SKM-1 treated with dmso at 0.1 percent for 144 hours (cell line): ENCODE measurements at regions not wholly inside any gene's neighbourhood (a gene's known extent, or its start where the extent isn't known, plus 50 kb on each side); places are given as distances from the start of the nearest gene placed in this dataset.
A peak's percentile ranks its signal among the peaks of the same experiment; 100 is the strongest.
"Not testable (repeated sequence)": the region's sequence is repeated elsewhere in the genome, so short reads cannot be mapped to it uniquely, and the experiment has no call there.

ENCODE experiments used
- DNase-seq: peaks from one replicate; lab custom pipeline; 2025; ENCODE audit not compliant: unreplicated experiment; lab: John Stamatoyannopoulos, UW

DNA sequence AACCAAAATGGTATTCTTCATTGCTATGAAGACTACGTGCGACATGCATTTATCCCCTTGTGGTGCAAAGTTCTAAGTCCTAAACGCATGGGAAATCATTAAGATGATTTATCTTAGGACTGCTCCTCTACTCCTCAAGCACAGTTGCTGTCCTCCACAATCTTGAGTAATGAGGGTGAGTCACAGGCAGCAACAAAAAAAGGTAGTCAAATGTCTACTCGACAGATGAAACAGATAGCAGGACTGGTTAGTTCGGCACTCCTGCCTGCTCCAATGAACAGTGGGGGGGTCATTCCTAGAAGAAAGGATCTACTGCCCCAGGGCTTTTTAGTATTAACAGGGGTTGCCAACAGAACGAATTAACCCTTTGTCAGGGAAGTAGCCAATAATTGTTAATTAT lies 233.7 kb upstream of the FGF13 start:
- DNase-seq, result no peak

DNA sequence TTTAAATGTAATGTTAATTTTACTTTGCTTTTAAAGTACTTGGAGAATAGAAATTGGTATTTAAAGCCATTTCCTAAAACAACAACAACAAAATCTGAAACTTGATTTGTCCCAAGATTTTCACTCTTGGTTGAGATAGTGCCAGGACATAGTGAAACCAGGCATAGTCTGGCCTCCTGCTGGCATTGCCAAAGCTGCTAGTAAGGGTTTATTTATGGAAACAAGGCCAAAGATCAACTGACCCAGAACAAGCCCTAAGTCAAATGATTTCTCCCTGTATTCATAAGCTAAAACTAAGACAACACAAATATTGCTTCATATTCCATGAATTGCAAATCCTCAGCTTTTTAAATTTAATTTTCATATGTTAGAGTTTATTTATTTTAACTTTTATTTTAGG lies 227.5 kb upstream of the FGF13 start:
- no peak for DNase-seq

DNA sequence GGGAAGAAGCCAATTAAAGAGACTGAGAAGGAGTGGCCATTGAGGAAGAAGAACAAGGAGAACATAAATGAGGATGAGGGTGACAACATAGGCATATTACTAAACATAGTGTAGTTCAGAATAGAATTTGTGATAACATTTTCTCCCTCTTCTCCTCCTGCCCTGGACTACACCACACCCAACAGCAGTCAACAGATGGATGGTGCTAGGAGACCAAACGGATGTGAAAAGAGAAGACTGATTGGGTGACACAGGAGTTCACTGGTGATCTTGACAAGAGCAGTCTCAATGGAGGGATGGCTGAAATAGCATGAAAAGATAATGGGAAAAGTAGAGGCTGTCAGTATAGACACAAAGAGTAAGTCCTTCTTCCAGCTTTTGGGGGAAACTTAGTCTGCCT lies 226.5 kb upstream of the FGF13 start:
- no peak for DNase-seq

DNA sequence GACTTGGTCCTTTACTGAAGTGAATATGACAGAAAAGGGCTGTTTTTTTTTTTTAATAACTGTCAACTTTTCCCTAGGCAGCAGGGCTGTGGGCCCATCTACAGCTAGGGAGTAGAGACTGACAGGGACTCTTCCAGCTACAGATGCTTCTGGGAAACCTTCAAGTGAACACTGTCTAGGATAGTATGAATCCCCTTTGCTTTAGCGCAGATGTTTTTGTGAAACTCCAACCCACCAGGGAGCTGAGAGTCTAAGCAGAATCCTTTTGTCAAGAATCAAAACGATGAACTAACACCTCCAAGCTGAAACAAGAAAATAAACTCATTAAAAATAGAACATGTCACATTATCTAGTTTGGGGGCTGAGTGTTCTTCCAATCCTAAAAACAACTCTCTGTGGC lies 219.7 kb upstream of the FGF13 start:
- no peak for DNase-seq

DNA sequence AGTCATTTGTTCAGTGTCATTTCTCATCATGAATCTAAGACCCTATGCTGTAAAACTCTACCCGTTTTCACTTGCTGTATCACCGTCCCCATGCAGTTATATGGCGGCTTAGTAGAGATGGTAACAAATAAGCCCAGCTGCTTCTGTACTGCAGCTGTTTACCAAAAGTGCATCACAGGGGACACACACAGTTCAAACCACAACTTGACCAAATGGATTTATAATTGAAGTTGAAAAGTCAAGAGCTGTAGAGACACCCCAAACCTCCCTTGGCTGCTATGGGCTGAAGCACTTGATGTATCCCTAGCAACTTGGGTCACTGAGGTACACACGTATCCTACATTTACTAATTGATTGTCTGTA lies 219.0 kb upstream of the FGF13 start:
- no peak for DNase-seq

DNA sequence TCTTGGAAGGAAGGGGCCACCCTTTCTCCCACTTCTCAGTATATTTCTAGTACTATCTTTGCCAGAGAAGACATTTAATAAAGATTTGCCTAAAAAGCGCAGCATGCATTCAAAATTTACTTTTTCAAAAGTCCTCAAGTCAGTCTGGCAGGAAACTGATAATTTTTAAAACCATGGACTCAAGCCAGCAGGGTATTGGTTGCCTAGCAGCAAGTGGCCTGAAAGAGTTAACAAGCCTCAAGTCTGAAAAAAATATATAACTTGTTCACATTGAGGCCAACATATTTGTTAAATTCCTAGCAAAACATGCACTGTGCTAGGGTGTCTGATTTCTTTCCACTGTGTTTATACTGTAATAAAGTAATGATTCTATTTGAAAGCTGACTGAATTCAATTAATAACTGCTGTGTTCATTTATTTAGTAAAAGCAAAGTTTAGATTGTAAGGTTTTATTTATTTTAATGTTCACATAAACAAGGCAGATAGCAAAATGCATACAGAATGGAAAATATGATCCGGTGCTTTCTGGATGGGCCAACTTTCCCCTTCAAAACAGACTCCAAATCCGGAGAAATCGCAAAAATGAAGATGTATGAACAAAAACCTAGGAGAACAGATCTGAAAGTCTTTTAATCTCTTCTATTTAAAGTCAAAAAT lies 218.5 kb upstream of the FGF13 start:
- DNase-seq, result no peak

DNA sequence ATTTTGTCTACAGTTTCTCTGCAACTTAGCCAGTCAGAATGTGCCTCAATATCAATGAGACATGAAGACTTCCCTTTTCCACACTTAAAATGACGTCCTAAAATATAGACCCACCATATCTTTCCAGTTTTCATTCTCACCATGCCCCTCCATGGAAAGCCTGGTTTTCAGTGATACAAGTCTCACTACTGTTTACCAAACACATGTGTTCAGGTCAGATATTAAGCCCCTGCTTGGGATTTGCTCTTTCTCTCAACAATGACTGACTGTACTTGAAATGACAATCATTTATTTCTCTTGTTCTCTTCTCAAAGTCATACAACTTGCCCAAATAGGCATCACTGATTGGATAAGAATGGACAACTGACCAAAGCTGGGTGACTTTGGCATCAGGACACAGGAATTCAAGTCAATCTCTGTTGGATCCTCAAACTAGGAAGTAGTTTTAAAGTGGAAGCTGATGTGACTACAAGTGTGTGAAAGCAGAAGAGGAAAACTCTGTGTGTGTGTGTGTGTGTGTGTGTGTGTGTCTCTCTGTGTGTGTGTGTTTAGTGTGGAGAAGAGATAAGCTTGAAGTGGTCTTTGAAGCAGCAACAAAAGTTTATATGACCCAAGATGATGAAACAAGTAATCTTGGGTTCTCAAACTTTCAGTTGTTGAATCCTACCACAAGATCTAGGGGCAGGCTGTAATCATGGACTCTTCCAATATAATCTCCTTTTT lies 217.4 kb upstream of the FGF13 start:
- DNase-seq, result no peak

DNA sequence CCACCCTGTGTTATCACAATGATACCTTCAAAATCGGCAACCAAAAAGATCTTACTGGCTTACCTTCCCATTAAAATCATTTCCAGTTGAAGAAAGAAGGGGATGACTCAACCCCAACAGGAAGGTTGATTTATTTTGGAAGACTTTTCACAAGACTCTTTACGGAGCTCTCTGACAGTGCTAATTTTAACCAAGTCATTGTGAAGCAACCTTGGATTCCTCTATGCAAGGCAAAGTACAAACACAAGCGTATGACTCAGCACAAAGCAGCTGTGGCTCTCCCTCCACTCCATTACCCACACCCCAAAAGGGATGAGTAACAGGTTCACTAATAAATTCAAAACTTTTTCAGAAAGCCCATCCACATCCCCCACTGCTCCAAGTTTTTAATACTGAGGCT lies 213.8 kb upstream of the FGF13 start:
- peak; percentile 22 for DNase-seq

DNA sequence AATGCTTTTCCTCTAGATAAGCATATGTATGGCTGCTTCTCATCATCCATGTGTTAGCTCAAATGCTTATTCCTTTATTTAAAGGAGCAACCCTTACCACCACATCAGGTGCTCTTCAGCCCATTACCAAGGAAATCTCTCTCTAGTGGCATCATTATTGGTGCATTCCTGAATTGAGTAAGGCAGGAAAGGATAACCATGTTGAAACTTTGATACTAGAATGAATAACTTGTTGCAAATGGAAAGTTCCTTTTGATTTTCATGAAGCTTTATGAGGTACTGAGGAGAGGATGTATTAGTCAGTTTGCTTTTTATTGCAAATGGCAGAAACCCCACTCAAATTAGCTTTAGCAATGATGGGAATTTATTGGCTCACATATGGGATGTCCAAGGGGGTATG lies 212.3 kb upstream of the FGF13 start:
- no peak for DNase-seq

DNA sequence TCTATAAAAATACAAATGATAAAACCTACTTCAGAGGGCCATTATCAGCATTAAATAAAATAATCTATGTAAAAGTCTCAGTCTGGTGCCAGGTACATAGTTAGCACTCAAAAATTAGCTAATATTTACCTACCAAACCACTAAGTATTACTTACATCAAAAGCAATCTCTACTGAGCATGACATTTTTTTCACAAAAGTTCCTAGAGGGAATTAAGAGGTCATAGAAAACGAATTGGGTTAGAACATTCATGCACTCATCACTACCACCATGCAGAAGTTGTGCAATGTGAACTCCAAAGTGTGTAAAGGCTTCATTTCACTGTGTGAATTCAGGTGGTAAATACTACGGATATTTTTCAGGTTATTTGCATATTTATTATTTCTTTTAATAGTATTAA lies 209.5 kb upstream of the FGF13 start:
- no peak for DNase-seq

DNA sequence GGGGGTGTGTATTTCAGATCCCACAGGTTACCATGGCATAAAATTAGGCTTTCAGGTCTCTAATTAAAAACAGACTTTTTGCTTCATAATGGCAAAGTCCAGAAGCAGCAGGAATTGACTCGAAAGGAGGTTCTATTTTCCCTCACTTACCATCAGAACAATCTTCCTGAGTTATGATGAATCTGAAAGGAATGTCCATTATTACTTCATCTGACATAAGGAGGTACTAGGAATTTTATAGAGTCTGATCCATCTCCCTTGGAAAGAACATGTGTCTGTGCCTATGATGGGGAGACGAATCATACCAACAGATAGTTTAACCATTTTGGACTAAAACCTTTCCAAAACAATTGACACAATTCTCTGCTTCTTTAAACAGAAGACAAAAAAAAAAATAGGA lies 206.3 kb upstream of the FGF13 start:
- no peak for DNase-seq

DNA sequence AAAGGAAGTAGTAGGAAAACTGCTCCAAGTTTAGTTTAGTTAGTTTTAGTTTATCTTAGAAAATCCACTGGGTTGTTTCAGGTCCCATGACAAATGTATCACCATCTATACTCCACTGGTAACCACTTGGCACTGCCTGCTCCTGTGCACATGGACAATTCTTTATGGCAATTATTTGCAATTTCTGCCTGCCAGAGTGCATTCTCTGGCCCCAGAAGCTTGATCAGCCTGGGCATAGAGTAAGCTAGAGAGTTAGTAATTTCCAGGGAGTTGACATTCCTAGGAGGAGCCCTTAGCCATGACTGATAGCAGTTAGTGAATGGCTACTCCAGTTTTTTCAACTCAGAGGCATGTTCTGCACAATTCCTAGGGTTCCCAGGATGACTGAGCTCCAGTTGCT lies 203.2 kb upstream of the FGF13 start:
- DNase-seq, result no peak

DNA sequence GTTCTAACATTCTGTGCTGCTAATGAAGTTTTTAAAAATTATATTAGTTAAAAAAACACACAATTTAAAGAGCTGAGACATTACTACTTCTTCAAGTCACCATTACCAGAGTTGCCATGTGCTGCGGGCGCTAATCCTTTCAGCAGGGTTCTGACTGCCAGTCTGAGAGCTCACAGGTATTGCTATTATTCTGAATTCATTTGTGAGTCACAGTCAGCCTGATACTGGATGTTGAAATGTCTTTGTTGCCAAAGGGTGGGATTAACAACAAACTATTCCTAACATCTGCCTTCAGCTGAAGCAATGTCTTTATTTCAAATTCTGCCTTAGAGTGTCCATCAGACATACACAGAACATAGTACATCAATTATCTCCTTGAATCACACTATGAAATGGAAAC lies 197.1 kb upstream of the FGF13 start:
- DNase-seq, result no peak

DNA sequence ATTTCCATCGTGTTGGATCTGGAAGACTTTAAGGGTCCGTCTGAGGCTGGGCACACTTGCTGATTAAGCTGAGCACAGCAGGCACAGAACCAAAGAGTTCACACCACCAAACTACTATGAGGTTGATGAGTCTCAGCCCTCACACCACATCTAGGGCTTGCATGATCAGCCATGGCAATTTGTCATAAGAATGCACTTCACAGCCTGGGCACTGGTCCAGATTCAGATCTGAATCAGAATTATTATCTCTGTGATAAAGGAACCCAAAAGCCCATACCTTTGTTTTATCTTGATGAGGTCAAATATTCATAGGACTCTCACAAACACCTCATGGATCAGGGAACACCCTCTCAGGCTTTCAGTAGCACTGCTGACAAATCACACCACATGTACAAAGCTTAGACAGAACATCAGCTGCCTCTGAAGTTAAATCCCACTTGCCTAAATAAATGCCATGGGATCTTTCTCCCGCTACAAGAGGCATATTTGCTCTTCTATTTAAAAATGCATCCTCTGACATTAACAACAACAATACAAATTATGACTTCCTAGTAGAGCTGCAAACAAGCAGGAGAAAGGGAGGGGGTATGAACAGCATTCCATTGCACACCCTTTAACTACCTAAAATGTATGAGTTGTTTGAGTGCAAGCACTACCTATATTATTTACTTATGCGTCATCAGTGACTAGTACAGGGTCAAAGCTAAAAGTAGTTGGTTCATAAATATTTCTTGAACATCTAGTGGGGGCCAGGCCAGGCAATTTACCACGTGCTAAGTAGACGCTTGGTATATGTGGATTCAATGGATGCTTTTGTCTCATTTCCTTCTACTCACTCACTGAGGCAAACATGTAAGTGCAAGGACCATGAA lies 186.3 kb upstream of the FGF13 start:
- DNase-seq, result no peak

DNA sequence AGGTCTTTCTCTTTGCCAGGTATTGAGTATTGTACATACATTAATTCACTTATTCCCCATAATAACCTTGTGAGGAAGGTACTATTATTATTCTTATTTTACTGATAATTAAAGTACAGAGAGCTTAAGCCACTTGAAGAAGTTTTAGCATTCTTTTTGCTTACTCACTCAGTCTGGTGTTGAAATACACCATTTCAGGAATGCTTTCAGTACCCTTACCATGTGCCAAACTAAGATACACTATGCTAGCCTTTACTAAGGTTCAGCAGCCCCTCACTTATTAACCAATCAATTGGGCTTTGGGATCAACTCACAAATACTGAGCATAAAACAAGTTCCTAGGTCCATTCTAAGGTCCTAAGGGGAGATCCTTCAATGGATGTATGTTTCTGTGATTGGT lies 179.0 kb upstream of the FGF13 start:
- DNase-seq, result no peak

DNA sequence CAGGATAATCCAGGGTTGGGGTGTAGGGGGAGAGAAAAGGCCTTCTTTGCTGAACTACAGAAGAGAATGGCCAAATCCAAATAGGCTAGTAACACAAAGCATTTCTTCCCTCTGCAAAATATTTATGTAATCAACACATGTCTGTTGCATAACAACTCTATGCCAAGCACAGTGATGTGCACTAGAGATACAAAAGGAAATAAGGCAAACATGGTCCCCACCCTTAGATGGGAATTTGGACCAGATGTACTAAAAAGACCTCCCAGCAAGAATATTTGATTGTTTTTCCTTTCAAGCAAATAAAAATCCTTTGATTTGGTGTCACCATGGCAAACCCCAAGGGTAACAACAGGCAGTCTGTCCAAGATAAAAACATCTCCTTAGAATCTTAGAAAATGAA lies 177.6 kb upstream of the FGF13 start:
- no peak for DNase-seq

DNA sequence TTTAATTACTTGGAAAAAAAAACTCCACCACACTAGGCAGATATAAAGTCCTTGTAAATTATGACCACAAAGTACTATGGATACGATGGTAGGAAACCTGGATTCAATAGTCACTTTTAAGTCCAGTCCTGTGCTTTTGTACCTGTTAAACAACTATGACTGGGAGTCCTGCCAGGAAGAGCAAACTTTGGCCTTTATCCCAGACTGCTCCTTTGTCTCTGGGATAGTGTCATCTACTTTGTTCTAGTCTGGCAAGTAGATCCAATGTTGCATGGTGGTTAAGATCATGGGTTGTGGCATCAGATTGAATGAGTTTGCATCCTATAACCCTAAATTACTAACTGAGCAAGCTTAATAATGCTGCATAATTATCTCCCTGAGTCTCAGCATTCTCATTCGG lies 175.3 kb upstream of the FGF13 start:
- DNase-seq, result no peak

DNA sequence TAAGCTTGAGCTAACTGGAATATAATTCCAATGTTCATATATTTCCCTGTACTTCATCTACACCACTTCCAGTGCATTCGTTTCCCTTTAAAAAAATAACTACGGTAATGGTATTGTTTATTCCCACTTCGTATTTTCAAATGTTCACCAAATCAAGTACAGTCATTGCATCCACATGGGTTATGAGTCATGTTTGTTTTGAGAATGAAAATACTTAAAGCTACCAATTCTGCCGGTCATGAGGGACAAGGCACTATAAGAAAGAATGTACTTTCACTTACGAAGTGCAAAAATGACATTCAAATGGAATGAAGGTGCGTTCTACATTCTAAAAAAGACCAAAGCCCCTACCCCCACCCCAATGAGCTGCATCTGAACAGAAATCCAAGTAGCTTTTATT lies 174.4 kb upstream of the FGF13 start:
- DNase-seq, result no peak

DNA sequence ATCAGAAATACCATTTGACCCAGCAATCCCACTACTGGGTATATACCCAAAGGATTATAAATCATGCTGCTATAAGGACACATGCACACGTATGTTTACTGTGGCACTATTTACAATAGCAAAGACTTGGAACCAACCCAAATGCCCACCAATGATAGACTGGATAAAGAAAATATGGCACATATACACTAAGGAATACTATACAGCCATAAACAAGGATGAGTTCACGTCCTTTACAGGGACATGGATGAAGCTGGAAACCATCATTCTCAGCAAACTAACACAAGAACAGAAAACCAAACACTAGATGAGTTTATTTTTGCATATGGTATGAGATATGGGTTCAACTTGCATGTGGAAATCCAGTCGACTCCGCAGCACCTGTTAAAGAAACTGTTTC lies 168.8 kb upstream of the FGF13 start:
- DNase-seq, result not testable (repeated sequence)

DNA sequence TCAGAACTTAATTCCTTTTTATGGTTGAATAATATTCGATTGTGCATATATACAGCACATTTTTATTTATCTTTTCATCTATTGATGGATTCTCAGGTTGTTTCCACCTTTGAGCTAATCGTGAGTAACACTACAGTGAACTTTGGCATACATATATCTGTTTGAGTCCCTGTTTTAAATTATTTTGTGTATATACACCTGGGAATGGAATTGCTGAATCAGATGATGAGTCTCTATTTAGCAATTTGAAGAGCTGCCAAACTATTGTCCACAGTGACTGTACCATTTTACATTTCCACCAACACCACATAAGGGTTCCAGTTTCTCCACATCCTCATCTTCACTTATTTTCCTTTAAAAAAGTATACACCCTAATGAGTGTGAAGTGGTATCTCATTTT lies 166.2 kb upstream of the FGF13 start:
- DNase-seq, result no peak

DNA sequence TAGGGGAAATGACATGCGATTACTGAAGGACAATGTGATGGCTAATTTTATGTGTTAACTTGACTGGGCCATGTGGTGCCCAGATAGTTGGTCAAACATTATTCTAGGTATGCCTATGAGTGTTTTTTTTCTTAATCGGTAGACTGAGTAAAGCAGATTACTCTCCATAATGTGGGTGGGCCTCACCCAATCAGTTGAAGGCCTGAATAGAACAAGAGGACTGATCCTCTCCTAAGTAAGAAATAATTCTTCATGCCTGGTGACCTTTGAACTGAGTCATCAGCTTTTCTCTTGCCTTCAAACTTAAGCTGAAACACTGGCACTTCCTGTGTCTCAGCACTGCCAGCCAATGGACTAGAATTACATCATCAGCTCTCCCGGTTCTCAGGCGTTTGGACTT lies 164.0 kb upstream of the FGF13 start:
- no peak for DNase-seq

DNA sequence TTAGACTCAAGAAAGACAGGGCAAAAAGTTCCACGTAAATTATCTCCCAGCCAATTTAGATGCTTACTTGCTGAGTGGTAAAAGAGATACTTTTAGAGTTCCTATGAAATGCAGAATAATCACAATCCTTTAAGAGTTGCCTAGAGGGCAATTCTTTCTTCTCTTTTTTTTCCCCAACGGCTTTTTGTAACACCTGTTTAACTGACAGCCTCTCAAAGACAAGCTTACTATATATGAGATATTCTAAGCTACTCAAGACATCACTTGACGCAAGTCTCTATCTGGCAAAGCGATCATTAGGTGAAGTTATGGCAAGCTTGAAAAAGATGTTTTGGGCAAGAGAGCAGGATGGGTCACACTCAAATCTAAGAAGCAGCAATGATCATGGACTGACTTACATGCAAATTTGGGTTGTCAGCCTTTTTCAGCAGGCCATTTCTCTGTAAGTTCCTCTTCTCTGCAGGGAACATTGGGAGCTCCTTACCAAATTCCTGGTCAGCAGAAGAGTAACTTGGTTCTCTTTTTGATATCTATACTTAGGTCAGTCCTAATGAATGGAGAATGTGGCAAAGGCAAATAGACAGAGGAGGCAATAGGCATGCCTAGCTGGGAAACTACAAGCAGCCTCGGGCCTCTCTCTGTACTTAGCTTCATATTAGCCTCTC lies 162.9 kb upstream of the FGF13 start:
- no peak for DNase-seq
